Non-pigmented ciliary epithelial cell (primary cell): ENCODE measurements at regions not wholly inside any gene's neighbourhood (a gene's known extent, or its start where the extent isn't known, plus 50 kb on each side); places are given as distances from the start of the nearest gene placed in this dataset.
"Not testable (repeated sequence)": the region's sequence is repeated elsewhere in the genome, so short reads cannot be mapped to it uniquely, and the experiment has no call there.

ENCODE experiments used
- DNase-seq: peaks from one replicate; pipeline ENCODE4 v3.0.0-alpha.2; 2010; ENCODE audit warnings: low read depth

DNA sequence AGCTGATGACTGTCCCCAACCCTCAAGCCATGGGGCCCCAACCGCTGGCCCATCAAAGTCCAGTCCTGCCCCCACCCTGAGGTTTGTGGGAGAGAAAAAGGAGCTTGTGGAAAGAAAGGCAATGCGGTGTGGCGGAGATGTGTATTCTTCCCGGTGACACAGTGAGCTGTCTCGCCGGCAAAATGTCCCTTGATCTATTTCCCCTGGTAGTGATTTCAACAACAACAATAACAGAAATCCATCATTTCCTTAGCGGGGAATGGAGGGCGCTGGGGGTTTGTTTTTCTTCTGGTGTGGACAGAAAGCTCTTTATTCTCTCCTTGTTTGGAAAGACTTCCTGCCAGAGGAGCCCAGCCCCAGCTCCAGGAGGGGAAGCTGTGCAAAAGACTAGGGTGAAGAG, 93.7 kb upstream of the LHX5 start:
- no peak for DNase-seq

DNA sequence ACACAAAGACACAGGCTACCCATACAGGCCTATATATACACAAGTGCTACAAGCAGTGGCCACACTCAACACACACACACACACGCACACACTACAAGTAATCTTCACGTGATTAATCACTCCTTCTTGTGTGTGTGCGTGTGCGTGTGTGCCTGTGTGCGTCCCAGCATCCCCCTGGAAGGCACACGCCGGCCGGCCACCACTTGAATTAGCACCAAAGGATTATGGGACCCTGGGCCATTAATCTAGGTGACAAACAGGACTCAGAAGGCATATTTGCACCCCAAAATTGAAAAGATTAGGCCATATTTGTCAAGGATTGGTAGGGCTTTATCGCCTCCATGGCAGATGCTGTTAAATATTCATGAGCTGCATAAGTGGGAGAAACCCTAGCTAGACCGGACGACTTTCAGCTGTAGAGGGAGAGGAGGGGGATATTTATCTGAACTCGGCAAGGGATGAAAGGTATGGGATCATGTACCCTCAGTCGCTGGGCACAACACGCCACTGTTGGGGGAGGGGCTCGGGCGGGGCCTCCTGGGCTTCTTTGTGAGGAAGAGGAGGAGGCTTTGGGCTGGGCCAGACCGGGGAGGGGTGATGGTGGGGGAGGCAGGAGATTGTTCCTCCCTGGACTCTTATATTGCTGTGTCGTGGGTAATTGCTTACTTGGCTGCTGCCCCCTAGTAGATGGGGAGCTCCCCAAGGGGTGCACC, 89.6 kb upstream of the LHX5 start:
- DNase-seq = no peak

DNA sequence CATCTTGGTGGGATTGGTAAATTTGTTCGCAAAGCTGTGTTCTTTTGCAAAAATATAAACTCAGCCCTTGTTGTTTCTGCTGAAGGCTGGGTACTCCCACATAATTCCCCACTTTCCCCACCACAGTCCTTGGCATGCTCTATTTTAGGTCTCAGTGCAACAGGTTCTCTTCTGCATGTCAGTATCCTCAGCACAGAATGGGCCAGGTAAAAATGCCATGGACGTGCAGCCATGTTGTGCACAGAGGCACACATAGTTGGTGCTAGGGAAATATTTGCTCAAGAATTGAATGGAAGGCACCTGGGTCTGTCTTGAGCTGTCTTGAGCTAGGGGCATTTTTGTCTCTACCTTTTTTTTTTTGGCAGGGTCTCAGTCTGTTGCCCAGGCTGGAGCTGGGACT, 87.8 kb upstream of the LHX5 start:
- no peak for DNase-seq

DNA sequence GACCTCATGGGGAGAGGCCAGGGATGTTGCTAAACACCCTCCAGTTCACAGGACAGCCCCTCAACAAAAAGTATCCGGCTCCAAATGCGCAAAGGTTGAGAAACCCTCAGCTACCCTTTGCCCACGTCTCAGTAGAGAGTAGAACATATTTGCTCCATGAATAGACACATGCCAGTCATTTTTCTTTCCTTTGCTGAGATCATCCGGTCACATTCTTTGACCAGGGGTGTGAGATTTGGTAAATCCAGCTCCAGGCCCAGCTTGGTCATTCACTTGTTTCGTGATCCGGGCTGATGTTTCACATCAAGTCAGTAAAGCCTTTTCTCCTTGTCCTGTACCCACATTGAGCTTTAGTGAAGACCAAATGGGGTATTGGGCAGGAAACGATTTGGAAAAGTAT, 83.6 kb upstream of the LHX5 start:
- no peak for DNase-seq

- DNase-seq = no peak
Observed at GRCh38 chr12:113552760-113553159, 81.1 kb upstream of the LHX5 start.

DNA sequence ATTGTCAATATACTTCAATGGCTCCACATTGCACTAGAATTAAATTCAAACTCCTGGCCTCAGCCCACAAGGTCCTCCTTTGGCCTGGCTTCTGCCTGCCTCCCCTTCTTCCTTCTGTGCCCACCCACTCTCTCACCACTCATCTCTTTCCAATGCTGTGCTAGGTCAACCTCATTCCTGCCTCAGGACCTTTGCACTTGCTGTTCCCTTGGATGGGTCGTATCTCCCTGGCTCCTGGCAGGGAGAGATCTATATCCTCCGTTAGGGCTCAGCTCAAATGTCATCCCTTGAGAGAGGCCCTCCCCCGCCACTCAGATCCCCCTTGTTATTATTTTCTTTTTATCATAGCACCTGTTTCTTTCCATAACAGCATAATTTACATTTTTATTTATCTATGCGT, 79.9 kb upstream of the LHX5 start:
- DNase-seq = no peak

GRCh38 chr12:113548467-113548866, 76.8 kb upstream of the LHX5 start:
- DNase-seq = no peak

DNA sequence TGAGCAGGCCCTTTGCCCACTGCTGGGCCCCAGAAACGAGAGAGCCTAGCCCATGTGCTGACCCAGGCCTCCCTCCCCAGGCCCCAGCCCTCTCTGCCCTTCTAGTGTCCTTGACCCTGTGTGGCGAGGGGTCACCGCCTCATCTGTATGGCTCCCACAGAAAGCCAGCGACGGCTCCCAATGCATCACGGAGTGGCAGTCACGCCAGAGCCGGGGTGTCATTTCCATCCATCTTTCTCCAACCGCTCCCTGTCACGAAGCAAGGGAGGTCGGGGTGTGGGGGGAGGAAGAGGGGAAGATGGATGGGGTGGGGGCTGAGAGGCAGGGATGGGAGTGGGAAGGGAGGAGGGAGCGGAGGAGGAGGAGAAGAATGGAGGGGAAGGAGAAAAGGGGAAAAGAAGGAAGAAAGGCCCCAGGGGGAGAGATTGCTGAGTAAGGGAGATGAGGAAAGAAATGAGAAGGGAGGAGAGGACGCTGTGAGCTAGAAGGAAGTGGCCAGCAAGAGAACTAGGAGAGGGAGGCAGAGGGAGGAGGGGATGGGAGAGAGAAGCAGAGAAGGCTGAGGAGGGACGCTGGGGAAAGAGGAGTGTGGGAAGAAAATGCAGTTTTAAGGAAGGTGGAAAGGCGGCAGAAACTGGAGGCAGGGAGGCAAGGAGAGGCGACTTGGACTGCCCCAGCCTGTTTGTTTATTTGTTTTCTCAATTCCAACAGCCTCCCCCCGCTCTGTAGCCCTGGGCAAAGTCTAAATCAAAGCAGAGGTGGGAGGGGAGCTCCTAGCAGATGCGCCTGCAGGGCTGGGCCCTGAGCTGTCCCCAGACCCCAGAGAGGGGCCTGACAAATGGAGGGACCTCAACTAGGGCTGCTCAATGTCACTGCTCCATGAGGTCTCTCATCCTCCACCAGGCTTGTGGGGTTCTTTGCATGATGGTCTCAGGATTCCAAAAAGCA, 75.5 kb upstream of the LHX5 start:
- no peak for DNase-seq

- DNase-seq = no peak
Observed at GRCh38 chr12:113537751-113538087, 66.0 kb upstream of the LHX5 start.

- DNase-seq = no peak
Observed at GRCh38 chr12:113537046-113537750, 65.5 kb upstream of the LHX5 start.

GRCh38 chr12:113535100-113535499, 63.4 kb upstream of the LHX5 start:
- no peak for DNase-seq

- DNase-seq = no peak
Observed at GRCh38 chr12:113534555-113534954, 62.9 kb upstream of the LHX5 start.

DNA sequence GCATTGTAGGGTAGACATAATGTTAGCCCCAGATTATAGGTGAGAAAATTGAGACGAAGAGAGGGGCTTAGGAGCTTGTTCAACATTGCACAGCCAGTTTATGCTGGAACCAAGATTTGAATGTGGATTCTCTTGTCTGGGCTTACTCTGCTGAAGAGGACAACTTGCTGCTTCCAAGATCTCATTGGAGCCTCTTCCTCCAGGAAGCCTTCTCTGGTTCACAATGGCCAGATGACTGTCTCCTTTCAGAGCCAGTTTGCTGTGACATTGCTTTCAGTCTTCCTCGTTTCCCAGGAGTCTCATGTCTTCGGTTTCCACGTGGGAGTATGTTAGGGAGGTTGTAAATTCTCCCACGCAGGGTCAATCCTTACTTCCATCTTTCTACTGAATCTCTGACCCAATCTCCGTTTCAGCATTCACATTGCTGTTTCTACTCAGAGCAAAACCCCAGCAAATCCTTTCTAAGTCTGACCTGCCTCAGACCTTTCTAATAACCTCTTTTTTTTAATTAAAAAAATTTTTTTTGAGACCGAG, 62.2 kb upstream of the LHX5 start:
- no peak for DNase-seq

DNA sequence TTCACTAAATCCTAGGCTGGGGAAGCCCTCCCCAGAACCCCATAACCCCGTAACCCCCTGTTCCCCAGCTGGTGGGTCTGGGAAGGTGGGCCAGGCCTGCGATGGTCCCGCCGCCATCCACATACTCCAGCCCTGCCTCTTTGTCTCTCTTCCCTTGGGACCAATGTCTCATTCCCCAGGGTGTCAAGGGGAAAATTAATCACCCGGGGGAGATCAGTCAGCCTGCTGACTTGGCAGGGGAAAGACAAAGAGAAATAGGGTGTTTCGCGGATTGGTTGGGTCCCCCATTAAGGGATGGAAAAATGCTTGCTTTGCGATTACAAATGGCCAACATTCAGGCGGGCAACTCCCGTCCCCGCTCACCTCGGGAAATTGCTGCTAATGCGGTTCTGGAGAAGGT, 60.6 kb upstream of the LHX5 start:
- no peak for DNase-seq

DNA sequence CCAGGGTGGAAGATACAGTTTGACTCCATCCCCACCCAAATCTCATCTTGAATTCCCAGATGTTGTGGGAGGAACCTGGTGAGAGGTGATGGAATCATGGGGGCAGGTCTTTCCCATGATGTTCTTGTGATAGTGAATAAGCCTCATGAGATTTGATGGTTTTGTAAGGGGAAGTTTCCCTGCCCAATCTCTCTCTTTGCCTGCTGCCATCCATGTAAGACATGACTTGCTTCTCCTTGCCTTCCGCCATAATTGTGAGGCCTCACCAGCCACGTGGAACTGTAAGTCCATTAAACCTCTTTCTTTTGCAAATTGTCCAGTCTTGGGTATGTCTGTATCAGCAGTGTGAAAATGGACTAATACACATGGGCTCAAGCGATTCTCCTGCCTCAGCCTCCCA, 59.4 kb upstream of the LHX5 start:
- not testable (repeated sequence) for DNase-seq

DNA sequence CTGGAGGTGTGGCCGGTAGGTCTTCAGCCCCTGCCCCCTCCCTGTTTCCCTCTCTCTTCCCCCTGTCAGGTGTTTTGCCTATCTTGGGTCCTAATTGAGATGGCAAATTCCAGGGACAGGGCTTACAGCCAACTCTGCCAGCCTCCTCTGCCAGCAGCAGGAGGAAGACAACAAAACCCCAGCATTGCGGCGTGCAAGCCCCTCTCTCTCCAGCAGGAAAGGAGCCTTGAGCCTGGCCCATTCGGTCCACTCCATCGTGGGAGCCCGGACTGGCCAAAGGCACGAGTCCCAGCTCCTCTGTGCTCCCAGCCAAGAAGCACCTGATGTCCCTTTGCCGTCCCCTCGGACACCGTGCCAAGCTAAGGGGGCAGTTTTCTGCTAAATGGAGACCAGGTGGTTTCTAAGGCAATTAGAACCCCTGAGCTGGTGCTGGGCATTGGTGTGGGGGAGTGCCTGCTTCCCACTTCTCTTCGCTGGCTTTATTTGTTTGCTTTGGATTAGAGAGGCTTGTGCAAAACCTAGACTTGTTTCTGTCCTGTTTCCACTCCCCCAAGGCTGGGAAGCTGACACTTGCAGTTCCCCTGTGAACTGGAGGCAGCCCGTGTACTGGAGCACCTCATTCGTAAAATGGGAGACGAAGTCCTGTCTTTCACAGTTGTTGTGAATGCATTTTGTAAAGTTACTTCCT, 57.1 kb upstream of the LHX5 start:
- no peak for DNase-seq

DNA sequence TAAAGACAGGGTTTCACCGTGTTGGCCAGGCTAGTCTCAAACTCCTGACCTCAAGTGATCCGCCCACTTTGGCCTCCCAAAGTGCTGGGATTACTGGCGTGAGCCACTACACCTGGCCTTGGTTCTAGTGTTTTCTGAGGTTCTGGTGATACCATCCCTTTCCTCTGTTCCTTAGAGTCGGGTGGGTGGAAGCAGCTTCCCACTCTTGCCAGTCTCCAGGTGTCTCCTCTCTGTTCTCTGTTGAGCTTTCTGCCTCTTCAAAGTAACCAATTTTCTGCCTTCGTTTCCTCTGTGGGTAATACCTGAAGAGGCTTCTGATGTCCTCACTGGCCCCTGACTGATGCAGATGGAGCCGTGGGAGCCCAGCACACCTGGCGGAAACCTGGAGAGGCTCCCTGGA, 53.4 kb upstream of the LHX5 start:
- no peak for DNase-seq

DNA sequence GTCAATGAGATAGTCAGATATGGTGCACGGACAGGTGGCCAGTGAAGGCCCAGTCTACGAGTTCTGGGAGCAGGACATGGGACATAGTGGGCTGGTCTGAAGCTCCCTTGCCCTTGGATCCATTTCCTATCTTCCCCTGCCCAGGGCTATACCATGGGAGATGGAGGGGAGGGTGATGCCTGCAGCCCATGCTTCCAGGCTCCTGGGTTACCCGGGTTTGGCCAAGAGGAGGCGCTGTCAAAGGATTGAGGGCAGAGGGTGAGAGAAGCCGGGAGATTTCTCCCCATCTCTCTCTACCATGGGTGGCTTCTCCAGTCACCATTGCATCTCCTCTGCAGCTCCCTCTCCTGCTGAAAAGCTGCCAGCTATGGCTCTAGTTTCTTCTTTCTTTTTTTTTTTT, 52.8 kb upstream of the LHX5 start:
- no peak for DNase-seq

- no peak for DNase-seq
Observed at GRCh38 chr12:113521708-113522107, 50.0 kb upstream of the LHX5 start.
